ENCODE measurements at regions not wholly inside any gene's neighbourhood (a gene's known extent, or its start where the extent isn't known, plus 50 kb on each side); places are given as distances from the start of the nearest gene placed in this dataset.

GRCh38 chr5:123914333-123914732 lies 402.4 kb downstream of the CSNK1G3 start:
- Histone ChIP-seq H2AFZ (ENCODE audit: low read depth, low read length) (no peak overlapping the region), H3K4me1 (replicated peaks in 1 of 2; ENCODE audit: control insufficient read depth in 2 of 2, insufficient read depth in 2 of 2, low read length in 2 of 2) (no peaks in the 10 kb centered on the region), H3K27me3 (ENCODE audit: control insufficient read depth in 2 of 2, insufficient read depth in 2 of 2, low read length in 2 of 2) (no peaks in the 10 kb centered on the region), H3K36me3 (ENCODE audit: control insufficient read depth, insufficient read depth, low read length) (no peaks in the 10 kb centered on the region), H3K9me3 (replicated peaks; ENCODE audit: control insufficient read depth, insufficient read depth, low read depth, low read length) (no peaks in the 10 kb centered on the region), H3K4me3 (no peak overlapping the region), H3K79me2 (ENCODE audit: control insufficient read depth, insufficient read depth, low read length) (no peaks in the 10 kb centered on the region), H3K27ac (ENCODE audit: extremely low read depth, low read depth, low read length) (no peak overlapping the region), H4K20me1 (replicated peaks; ENCODE audit: control insufficient read depth, insufficient read depth, low read length) (no peaks in the 10 kb centered on the region), H3K9me1 (ENCODE audit: control insufficient read depth, insufficient read depth, low read length) (no peaks in the 10 kb centered on the region), H3K9ac (ENCODE audit: insufficient read depth in 1 of 2, low read depth in 2 of 2, low read length in 2 of 2) (no peak overlapping the region), H3K4me2 (ENCODE audit: insufficient read depth, low read length) (no peak overlapping the region)
- 0% methylated on average over 1 of the region's 1 CpG for WGBS (ENCODE audit: insufficient coverage, low coverage, missing lambda C conversion rate)
- ATAC-seq (no peak), DNase-seq (ENCODE audit: extremely low read depth in 1 of 4, low spot score in 3 of 4) (no peak), FAIRE-seq (no peak)
- in situ Hi-C loops (cut with MboI) (no loop called here), intact Hi-C loops (cut with micrococcal nuclease) (no loop called here)
- TF ChIP-seq ZNF445 (CRISPR knock-in tag; IDR thresholded peaks at IDR 0.05; ENCODE audit: low read depth), result no peak
- no peak for TF ChIP-seq HEY1 (CRISPR knock-in tag; IDR thresholded peaks at IDR 0.05; ENCODE audit: borderline replicate concordance)
- no peak for TF ChIP-seq ZFPM2 (CRISPR knock-in tag; IDR thresholded peaks at IDR 0.05)
- no peak for TF ChIP-seq ZNF282 (CRISPR knock-in tag; IDR thresholded peaks at IDR 0.05)
- TF ChIP-seq ZNF134 (CRISPR knock-in tag; conservative IDR thresholded peaks at IDR 0.05), result no peak
- no peak for TF ChIP-seq HDAC3 (IDR thresholded peaks at IDR 0.05; ENCODE audit: borderline replicate concordance, partially characterized antibody)
- TF ChIP-seq ESRRB (CRISPR knock-in tag; IDR thresholded peaks at IDR 0.05; ENCODE audit: borderline replicate concordance), result no peak
- TF ChIP-seq GMEB1 (CRISPR knock-in tag; IDR thresholded peaks at IDR 0.05), result no peak
- CTCF ChIA-PET (ENCODE audit: low intra/inter-chr PET ratio), result no interaction called here
- BruUV-seq (replicated peaks), result no TSS peak
- POLR2A ChIA-PET, result no interaction called here

Measured in K562 (cell line).